ENCODE measurements at regions not wholly inside any gene's neighbourhood (a gene's known extent, or its start where the extent isn't known, plus 50 kb on each side); places are given as distances from the start of the nearest gene placed in this dataset.

GRCh38 chr13:95447814-95448213, 104.7 kb upstream of the CLDN10 start:
- H3K4me3 ChIP-seq (ENCODE audit: low read depth in 1 of 3, low read length in 3 of 3): no peak overlapping the region
- no peaks in the 10 kb centered on the region for H3K9me3 ChIP-seq (ENCODE audit: control insufficient read depth in 2 of 2, insufficient read depth in 1 of 2, low read depth in 1 of 2, low read length in 1 of 2)
- WGBS, 3 donors: 62 to 73% (median 66%) methylated on average over 8 of the region's 8 CpGs
- H3K4me1 ChIP-seq (ENCODE audit: control insufficient read depth in 3 of 3, insufficient read depth in 2 of 3, low read depth in 1 of 3, low read length in 2 of 3): no peaks in the 10 kb centered on the region
- FAIRE-seq (no peak), DNase-seq (no peak)
- no peaks in the 10 kb centered on the region for H3K36me3 ChIP-seq (ENCODE audit: control insufficient read depth in 3 of 3, insufficient read depth in 2 of 3, low read depth in 1 of 3, low read length in 3 of 3)
- no peaks in the 10 kb centered on the region for H3K27me3 ChIP-seq (ENCODE audit: control insufficient read depth in 3 of 3, insufficient read depth in 3 of 3, low read length in 3 of 3)
- no peak overlapping the region for H3K27ac ChIP-seq (ENCODE audit: low read depth in 1 of 3, low read length in 2 of 3)

GRCh38 chr13:95451656-95452055, 100.9 kb upstream of the CLDN10 start:
- Histone ChIP-seq H3K27ac (ENCODE audit: low read depth in 1 of 3, low read length in 2 of 3) (no peak overlapping the region), H3K9me3 (ENCODE audit: control insufficient read depth in 2 of 2, insufficient read depth in 1 of 2, low read depth in 1 of 2, low read length in 1 of 2) (no peaks in the 10 kb centered on the region), H3K4me3 (ENCODE audit: low read depth in 1 of 3, low read length in 3 of 3) (no peak overlapping the region), H3K27me3 (ENCODE audit: control insufficient read depth in 3 of 3, insufficient read depth in 3 of 3, low read length in 3 of 3) (no peaks in the 10 kb centered on the region), H3K36me3 (ENCODE audit: control insufficient read depth in 3 of 3, insufficient read depth in 2 of 3, low read depth in 1 of 3, low read length in 3 of 3) (no peaks in the 10 kb centered on the region), H3K4me1 (ENCODE audit: control insufficient read depth in 3 of 3, insufficient read depth in 2 of 3, low read depth in 1 of 3, low read length in 2 of 3) (no peaks in the 10 kb centered on the region)
- 73 to 88% (median 83%) methylated on average over 2 of the region's 2 CpGs for WGBS, 3 donors
- no peak for DNase-seq
- FAIRE-seq: no peak

GRCh38 chr13:95452375-95452774, 100.1 kb upstream of the CLDN10 start:
- DNase-seq (no peak), FAIRE-seq (no peak)
- no peaks in the 10 kb centered on the region for H3K4me1 ChIP-seq (ENCODE audit: control insufficient read depth in 3 of 3, insufficient read depth in 2 of 3, low read depth in 1 of 3, low read length in 2 of 3)
- H3K27me3 ChIP-seq (ENCODE audit: control insufficient read depth in 3 of 3, insufficient read depth in 3 of 3, low read length in 3 of 3): no peaks in the 10 kb centered on the region
- no peak overlapping the region for H3K27ac ChIP-seq (ENCODE audit: low read depth in 1 of 3, low read length in 2 of 3)
- no peak overlapping the region for H3K4me3 ChIP-seq (ENCODE audit: low read depth in 1 of 3, low read length in 3 of 3)
- H3K36me3 ChIP-seq (ENCODE audit: control insufficient read depth in 3 of 3, insufficient read depth in 2 of 3, low read depth in 1 of 3, low read length in 3 of 3): no peaks in the 10 kb centered on the region
- WGBS, 3 donors: 42 to 48% (median 44%) methylated on average over 4 of the region's 4 CpGs
- no peaks in the 10 kb centered on the region for H3K9me3 ChIP-seq (ENCODE audit: control insufficient read depth in 2 of 2, insufficient read depth in 1 of 2, low read depth in 1 of 2, low read length in 1 of 2)

DNA sequence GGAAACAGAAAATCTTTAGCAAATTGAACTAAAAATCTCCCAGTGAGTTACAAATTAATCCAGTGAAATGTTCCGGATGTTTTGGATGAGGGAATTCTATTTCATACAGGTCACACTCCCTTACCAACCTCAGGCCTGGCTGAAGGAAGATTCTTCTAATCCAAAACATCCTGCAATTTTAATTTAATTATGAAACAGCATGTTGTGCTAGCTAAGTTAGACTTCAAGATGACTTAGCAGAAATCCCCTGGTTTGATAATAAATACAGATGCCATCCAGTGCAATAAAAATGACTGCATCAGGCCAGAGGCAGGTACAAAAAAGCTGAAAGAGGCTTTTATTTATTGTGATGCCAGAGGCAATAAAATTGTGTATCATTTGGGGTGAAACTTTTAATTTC, 96.7 kb upstream of the CLDN10 start:
- peaks cover 0 to 8% of the 10 kb centered on the region in 2 donors for H3K9me3 ChIP-seq (ENCODE audit: control insufficient read depth in 2 of 2, insufficient read depth in 1 of 2, low read depth in 1 of 2, low read length in 1 of 2)
- H3K27ac ChIP-seq (ENCODE audit: low read depth in 1 of 3, low read length in 2 of 3): no peak overlapping the region
- no peaks in the 10 kb centered on the region for H3K27me3 ChIP-seq (ENCODE audit: control insufficient read depth in 3 of 3, insufficient read depth in 3 of 3, low read length in 3 of 3)
- FAIRE-seq: no peak
- H3K4me1 ChIP-seq (ENCODE audit: control insufficient read depth in 3 of 3, insufficient read depth in 2 of 3, low read depth in 1 of 3, low read length in 2 of 3): no peaks in the 10 kb centered on the region
- 61 to 78% (median 69%) methylated on average over 1 of the region's 1 CpG for WGBS, 3 donors
- no peak for DNase-seq
- no peak overlapping the region for H3K4me3 ChIP-seq (ENCODE audit: low read depth in 1 of 3, low read length in 3 of 3)
- H3K36me3 ChIP-seq (ENCODE audit: control insufficient read depth in 3 of 3, insufficient read depth in 2 of 3, low read depth in 1 of 3, low read length in 3 of 3): no peaks in the 10 kb centered on the region

DNA sequence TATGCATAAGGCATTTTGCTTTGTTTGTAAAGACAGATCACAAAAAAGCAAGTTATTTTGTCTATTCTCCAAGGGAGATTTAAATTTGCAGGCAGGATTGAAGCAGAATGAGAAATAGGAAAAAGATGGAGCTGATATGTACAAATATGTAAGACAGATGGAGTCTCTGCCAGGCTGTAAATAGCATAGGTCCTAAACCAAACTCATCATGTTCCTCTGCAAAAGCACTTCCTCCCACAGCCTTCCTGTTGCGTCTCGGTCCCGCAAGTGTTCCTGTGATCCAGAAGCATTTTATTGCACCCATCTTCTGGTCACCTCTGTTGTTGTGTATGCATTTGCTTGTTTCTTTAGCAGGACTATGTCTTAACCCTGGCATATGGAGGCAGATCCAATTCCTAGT, 95.7 kb upstream of the CLDN10 start:
- FAIRE-seq (no peak), DNase-seq (no peak)
- Histone ChIP-seq H3K36me3 (ENCODE audit: control insufficient read depth in 3 of 3, insufficient read depth in 2 of 3, low read depth in 1 of 3, low read length in 3 of 3) (no peaks in the 10 kb centered on the region), H3K9me3 (ENCODE audit: control insufficient read depth in 2 of 2, insufficient read depth in 1 of 2, low read depth in 1 of 2, low read length in 1 of 2) (peaks cover 0 to 8% of the 10 kb centered on the region in 2 donors), H3K27ac (ENCODE audit: low read depth in 1 of 3, low read length in 2 of 3) (no peak overlapping the region), H3K4me1 (ENCODE audit: control insufficient read depth in 3 of 3, insufficient read depth in 2 of 3, low read depth in 1 of 3, low read length in 2 of 3) (no peaks in the 10 kb centered on the region), H3K27me3 (ENCODE audit: control insufficient read depth in 3 of 3, insufficient read depth in 3 of 3, low read length in 3 of 3) (no peaks in the 10 kb centered on the region), H3K4me3 (ENCODE audit: low read depth in 1 of 3, low read length in 3 of 3) (no peak overlapping the region)
- WGBS, 3 donors: 30 to 77% (median 56%) methylated on average over 3 of the region's 3 CpGs

DNA sequence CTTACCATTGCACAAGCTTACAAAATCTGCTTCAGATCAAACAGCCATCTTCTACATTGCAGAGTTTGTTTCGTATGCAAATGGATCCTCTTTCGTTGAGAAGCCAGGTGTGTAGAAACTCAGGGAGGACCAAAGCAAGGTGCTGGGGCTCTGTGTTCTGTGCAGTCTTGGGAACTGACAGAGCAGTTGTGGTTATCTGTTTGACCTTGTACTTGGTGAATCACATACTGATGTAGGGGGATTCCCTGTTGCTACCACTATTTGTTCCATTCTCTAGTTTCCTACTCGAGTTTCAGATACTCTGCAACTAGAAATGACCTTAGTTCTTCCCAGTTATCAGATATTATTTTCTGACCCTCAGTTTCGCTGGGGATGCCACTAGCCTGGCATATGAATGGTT, 95.2 kb upstream of the CLDN10 start:
- DNase-seq: no peak
- Histone ChIP-seq H3K27ac (ENCODE audit: low read depth in 1 of 3, low read length in 2 of 3) (no peak overlapping the region), H3K27me3 (ENCODE audit: control insufficient read depth in 3 of 3, insufficient read depth in 3 of 3, low read length in 3 of 3) (no peaks in the 10 kb centered on the region), H3K4me3 (ENCODE audit: low read depth in 1 of 3, low read length in 3 of 3) (no peak overlapping the region), H3K4me1 (ENCODE audit: control insufficient read depth in 3 of 3, insufficient read depth in 2 of 3, low read depth in 1 of 3, low read length in 2 of 3) (no peaks in the 10 kb centered on the region), H3K36me3 (ENCODE audit: control insufficient read depth in 3 of 3, insufficient read depth in 2 of 3, low read depth in 1 of 3, low read length in 3 of 3) (no peaks in the 10 kb centered on the region), H3K9me3 (ENCODE audit: control insufficient read depth in 2 of 2, insufficient read depth in 1 of 2, low read depth in 1 of 2, low read length in 1 of 2) (peaks cover 0 to 8% of the 10 kb centered on the region in 2 donors)
- 53 to 67% (median 66%) methylated on average over 4 of the region's 4 CpGs for WGBS, 3 donors
- no peak for FAIRE-seq

GRCh38 chr13:95462801-95463200, 89.7 kb upstream of the CLDN10 start:
- H3K4me3 ChIP-seq (ENCODE audit: low read depth in 1 of 3, low read length in 3 of 3): no peak overlapping the region
- FAIRE-seq (no peak), DNase-seq (no peak)
- H3K27ac ChIP-seq (ENCODE audit: low read depth in 1 of 3, low read length in 2 of 3): no peak overlapping the region
- H3K27me3 ChIP-seq (ENCODE audit: control insufficient read depth in 3 of 3, insufficient read depth in 3 of 3, low read length in 3 of 3): no peaks in the 10 kb centered on the region
- H3K36me3 ChIP-seq (ENCODE audit: control insufficient read depth in 3 of 3, insufficient read depth in 2 of 3, low read depth in 1 of 3, low read length in 3 of 3): no peaks in the 10 kb centered on the region
- no peaks in the 10 kb centered on the region for H3K4me1 ChIP-seq (ENCODE audit: control insufficient read depth in 3 of 3, insufficient read depth in 2 of 3, low read depth in 1 of 3, low read length in 2 of 3)
- H3K9me3 ChIP-seq (ENCODE audit: control insufficient read depth in 2 of 2, insufficient read depth in 1 of 2, low read depth in 1 of 2, low read length in 1 of 2): peaks cover 0 to 8% of the 10 kb centered on the region in 2 donors
- WGBS, 3 donors: 48 to 55% (median 49%) methylated on average over 3 of the region's 3 CpGs

GRCh38 chr13:95463531-95463930, 89.0 kb upstream of the CLDN10 start:
- Histone ChIP-seq H3K9me3 (ENCODE audit: control insufficient read depth in 2 of 2, insufficient read depth in 1 of 2, low read depth in 1 of 2, low read length in 1 of 2) (peaks cover 0 to 8% of the 10 kb centered on the region in 2 donors), H3K4me1 (ENCODE audit: control insufficient read depth in 3 of 3, insufficient read depth in 2 of 3, low read depth in 1 of 3, low read length in 2 of 3) (no peaks in the 10 kb centered on the region), H3K27me3 (ENCODE audit: control insufficient read depth in 3 of 3, insufficient read depth in 3 of 3, low read length in 3 of 3) (no peaks in the 10 kb centered on the region), H3K4me3 (ENCODE audit: low read depth in 1 of 3, low read length in 3 of 3) (no peak overlapping the region), H3K27ac (ENCODE audit: low read depth in 1 of 3, low read length in 2 of 3) (no peak overlapping the region), H3K36me3 (ENCODE audit: control insufficient read depth in 3 of 3, insufficient read depth in 2 of 3, low read depth in 1 of 3, low read length in 3 of 3) (no peaks in the 10 kb centered on the region)
- no peak for FAIRE-seq
- no peak for DNase-seq

DNA sequence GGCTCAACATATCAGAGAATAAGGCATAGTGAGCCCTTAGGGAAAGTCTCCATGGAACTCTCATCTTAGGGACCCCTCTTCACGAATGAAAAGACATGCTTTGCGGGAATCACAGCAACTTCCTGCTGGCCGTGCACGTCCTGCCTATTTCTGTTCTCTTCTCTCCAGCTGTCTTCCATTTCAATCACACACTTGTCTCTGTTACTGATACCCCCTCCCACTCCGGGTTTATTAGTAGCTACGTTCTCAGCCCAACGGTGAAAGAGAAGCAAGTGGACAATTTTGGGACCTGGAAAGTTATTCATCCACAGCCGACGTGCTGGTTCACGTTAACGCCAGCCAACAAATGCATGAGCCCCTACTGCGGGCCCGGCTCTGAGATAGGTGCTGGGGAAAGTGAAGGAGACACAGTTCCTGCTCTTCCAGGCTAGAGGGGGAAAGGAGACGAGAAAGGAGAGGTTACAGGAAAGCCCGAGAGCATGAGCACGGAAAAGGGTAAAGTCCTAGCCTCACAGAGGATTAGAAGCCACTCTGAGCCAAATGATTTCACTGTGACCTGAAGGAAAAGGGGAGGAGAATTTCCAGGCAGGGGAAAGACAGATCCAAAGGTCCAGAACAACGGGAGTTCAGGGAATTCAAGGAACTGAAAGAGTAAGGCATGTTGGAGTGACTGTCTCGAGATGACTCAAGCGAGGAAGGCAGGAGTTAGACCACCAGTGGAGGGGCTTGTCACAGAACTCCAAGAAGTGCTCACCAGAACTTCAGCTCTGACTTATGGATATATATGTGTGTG, 81.8 kb upstream of the CLDN10 start:
- FAIRE-seq: no peak
- Histone ChIP-seq H3K27ac (ENCODE audit: low read depth in 1 of 3, low read length in 2 of 3) (no peak overlapping the region), H3K4me3 (ENCODE audit: low read depth in 1 of 3, low read length in 3 of 3) (no peak overlapping the region), H3K36me3 (ENCODE audit: control insufficient read depth in 3 of 3, insufficient read depth in 2 of 3, low read depth in 1 of 3, low read length in 3 of 3) (no peaks in the 10 kb centered on the region), H3K27me3 (ENCODE audit: control insufficient read depth in 3 of 3, insufficient read depth in 3 of 3, low read length in 3 of 3) (no peaks in the 10 kb centered on the region), H3K4me1 (ENCODE audit: control insufficient read depth in 3 of 3, insufficient read depth in 2 of 3, low read depth in 1 of 3, low read length in 2 of 3) (no peaks in the 10 kb centered on the region), H3K9me3 (ENCODE audit: control insufficient read depth in 2 of 2, insufficient read depth in 1 of 2, low read depth in 1 of 2, low read length in 1 of 2) (no peaks in the 10 kb centered on the region)
- 49 to 72% (median 58%) methylated on average over 19 of the region's 19 CpGs for WGBS, 3 donors
- peak; percentile 33 to 80 for DNase-seq
